SH-SY5Y (cell line): ENCODE measurements at regions not wholly inside any gene's neighbourhood (a gene's known extent, or its start where the extent isn't known, plus 50 kb on each side); places are given as distances from the start of the nearest gene placed in this dataset.

ENCODE experiments used
- GATA2 ChIP-seq: IDR thresholded peaks from 2 replicates; pipeline ENCODE4 v1.6.1; 2011; ENCODE audit warnings: mild to moderate bottlenecking, low read depth, low read length
- GATA3 ChIP-seq: IDR thresholded peaks from 2 replicates; pipeline ENCODE4 v1.6.1; 2011; ENCODE audit warnings: low read depth, mild to moderate bottlenecking, low read length, moderate library complexity

- TF ChIP-seq GATA3 (no peak), GATA2 (no peak)
Measured at GRCh38 chr2:78521938-78522337, 503.6 kb upstream of the REG3G start.
